Smooth muscle cell (in vitro differentiated cells): ENCODE measurements at regions not wholly inside any gene's neighbourhood (a gene's known extent, or its start where the extent isn't known, plus 50 kb on each side); places are given as distances from the start of the nearest gene placed in this dataset.

ENCODE experiments used
- DNase-seq: peaks from one replicate; lab custom pipeline; 2025; ENCODE audit not compliant: unreplicated experiment; lab: John Stamatoyannopoulos, UW
- H2AFZ ChIP-seq: fragments of 200-600 bp; sonication (generic); 2 replicates; pipeline ENCODE4 v1.6.0; 2016; ENCODE audit warnings: antibody characterized with exemption, low read depth, mild to moderate bottlenecking
- H3F3A ChIP-seq: fragments of 200-600 bp; sonication (generic); 2 replicates; pipeline ENCODE4 v1.6.0; 2017; ENCODE audit warnings: antibody characterized with exemption, low read depth
- H3K27ac ChIP-seq: fragments of 200-600 bp; sonication (generic); 2 replicates; pipeline ENCODE4 v1.5.1; 2016; ENCODE audit warnings: low read depth, mild to moderate bottlenecking
- H3K27me3 ChIP-seq: fragments of 200-600 bp; sonication (generic); 2 replicates; pipeline ENCODE4 v1.6.1; 2016; ENCODE audit warnings: low read depth, mild to moderate bottlenecking
- H3K36me3 ChIP-seq: fragments of 200-600 bp; sonication (generic); 2 replicates; pipeline ENCODE4 v1.5.1; 2016; ENCODE audit warnings: low read depth
- H3K4me1 ChIP-seq: fragments of 200-600 bp; sonication (generic); 2 replicates; pipeline ENCODE4 v1.5.1; 2016; ENCODE audit warnings: low read depth
- H3K4me2 ChIP-seq: fragments of 200-600 bp; sonication (generic); 2 replicates; pipeline ENCODE4 v1.6.0; 2016; ENCODE audit warnings: mild to moderate bottlenecking
- H3K4me3 ChIP-seq: fragments of 200-600 bp; sonication (generic); 2 replicates; pipeline ENCODE4 v1.5.1; 2016; ENCODE audit warnings: mild to moderate bottlenecking
- H3K79me2 ChIP-seq: fragments of 200-600 bp; sonication (generic); 2 replicates; pipeline ENCODE4 v1.6.0; 2016; ENCODE audit warnings: low read depth, mild to moderate bottlenecking
- H3K9ac ChIP-seq: fragments of 200-600 bp; sonication (generic); 2 replicates; pipeline ENCODE4 v1.6.0; 2016; ENCODE audit warnings: low read depth
- H3K9me3 ChIP-seq: fragments of 200-600 bp; sonication (generic); replicated peaks from 2 replicates; pipeline ENCODE4 v1.5.1; 2016; ENCODE audit warnings: low read depth
- H4K20me1 ChIP-seq: fragments of 200-600 bp; sonication (generic); 2 replicates; pipeline ENCODE4 v1.6.0; 2016; ENCODE audit warnings: low read depth
- CTCF ChIP-seq: fragments of 200-600 bp; sonication (generic); IDR thresholded peaks from 2 replicates; pipeline ENCODE4 v1.5.1; 2017; ENCODE audit warnings: borderline replicate concordance, mild to moderate bottlenecking, antibody characterized with exemption; ENCODE audit not compliant: insufficient read depth, poor library complexity, severe bottlenecking
- WGBS: methylation state at CpG from one replicate; pipeline ENCODE4 v1.1.7; 2016; ENCODE audit warnings: low lambda C conversion rate; 5-methylcytosine and 5-hydroxymethylcytosine counted together

GRCh38 chr2:126748188-126748760, 92.3 kb downstream of the GYPC start:
- H3K9me3 ChIP-seq, result no peaks in the 10 kb centered on the region
- H4K20me1 ChIP-seq, result no peaks in the 10 kb centered on the region
- H3K27ac ChIP-seq, result no peak overlapping the region
- H3K9ac ChIP-seq, result no peak overlapping the region
- H2AFZ ChIP-seq, result no peak overlapping the region
- no peaks in the 10 kb centered on the region for H3K4me1 ChIP-seq
- DNase-seq, result no peak
- H3K4me3 ChIP-seq, result no peak overlapping the region
- H3K79me2 ChIP-seq, result no peaks in the 10 kb centered on the region
- H3K27me3 ChIP-seq, result peaks cover 4% of the 10 kb centered on the region
- no peaks in the 10 kb centered on the region for H3K36me3 ChIP-seq
- 72% methylated on average over 4 of the region's 4 CpGs for WGBS
- no peaks in the 10 kb centered on the region for H3F3A ChIP-seq
- no peak overlapping the region for H3K4me2 ChIP-seq
- no peak for TF ChIP-seq CTCF

- Histone ChIP-seq H3K79me2 (no peaks in the 10 kb centered on the region), H2AFZ (no peak overlapping the region), H3K4me1 (no peaks in the 10 kb centered on the region), H3K36me3 (no peaks in the 10 kb centered on the region), H3K27ac (no peak overlapping the region), H4K20me1 (no peaks in the 10 kb centered on the region), H3K9me3 (no peaks in the 10 kb centered on the region), H3F3A (no peaks in the 10 kb centered on the region), H3K9ac (no peak overlapping the region), H3K4me2 (no peak overlapping the region), H3K4me3 (no peak overlapping the region), H3K27me3 (peaks cover 4% of the 10 kb centered on the region)
- DNase-seq, result no peak
- 92% methylated on average over 9 of the region's 9 CpGs for WGBS
- no peak for TF ChIP-seq CTCF
These were observed 93.1 kb downstream of the GYPC start for GRCh38 chr2:126748929-126749518.

GRCh38 chr2:126749537-126749936, 93.6 kb downstream of the GYPC start:
- no peaks in the 10 kb centered on the region for H3F3A ChIP-seq
- no peak overlapping the region for H3K9ac ChIP-seq
- H3K79me2 ChIP-seq, result no peaks in the 10 kb centered on the region
- no peaks in the 10 kb centered on the region for H3K9me3 ChIP-seq
- 35% methylated on average over 1 of the region's 1 CpG for WGBS
- no peak overlapping the region for H3K4me2 ChIP-seq
- no peaks in the 10 kb centered on the region for H3K36me3 ChIP-seq
- no peaks in the 10 kb centered on the region for H4K20me1 ChIP-seq
- H3K4me3 ChIP-seq, result no peak overlapping the region
- TF ChIP-seq CTCF, result no peak
- H3K27me3 ChIP-seq, result peaks cover 4% of the 10 kb centered on the region
- H2AFZ ChIP-seq, result no peak overlapping the region
- H3K4me1 ChIP-seq, result no peaks in the 10 kb centered on the region
- DNase-seq, result no peak
- no peak overlapping the region for H3K27ac ChIP-seq

GRCh38 chr2:126750506-126750905, 94.5 kb downstream of the GYPC start:
- Histone ChIP-seq H3K36me3 (no peaks in the 10 kb centered on the region), H3K79me2 (no peaks in the 10 kb centered on the region), H4K20me1 (no peaks in the 10 kb centered on the region), H3K9me3 (no peaks in the 10 kb centered on the region), H3K4me1 (no peaks in the 10 kb centered on the region), H3K4me2 (no peak overlapping the region), H2AFZ (no peak overlapping the region), H3K9ac (no peak overlapping the region), H3K27ac (no peak overlapping the region), H3F3A (no peaks in the 10 kb centered on the region), H3K27me3 (peaks cover 4% of the 10 kb centered on the region), H3K4me3 (no peak overlapping the region)
- no peak for TF ChIP-seq CTCF
- DNase-seq, result no peak
- WGBS, result 91% methylated on average over 4 of the region's 4 CpGs
